ENCODE measurements at regions not wholly inside any gene's neighbourhood (a gene's known extent, or its start where the extent isn't known, plus 50 kb on each side); places are given as distances from the start of the nearest gene placed in this dataset.
"Not testable (repeated sequence)": the region's sequence is repeated elsewhere in the genome, so short reads cannot be mapped to it uniquely, and the experiment has no call there.

GRCh38 chr3:10667901-10668476, 148.0 kb upstream of the SLC6A11 start:
- no peak for FAIRE-seq

- FAIRE-seq = no peak
Observed at GRCh38 chr3:10669490-10670048, 146.5 kb upstream of the SLC6A11 start.

GRCh38 chr3:10672422-10672821, 143.6 kb upstream of the SLC6A11 start:
- FAIRE-seq = peak; percentile 51

GRCh38 chr3:10674578-10674977, 141.4 kb upstream of the SLC6A11 start:
- FAIRE-seq = no peak

- FAIRE-seq = no peak
Observed at GRCh38 chr3:10676905-10677304, 139.1 kb upstream of the SLC6A11 start.

- no peak for FAIRE-seq
Observed at GRCh38 chr3:10678796-10679376, 137.1 kb upstream of the SLC6A11 start.

- no peak for FAIRE-seq
Observed at GRCh38 chr3:10680796-10681195, 135.2 kb upstream of the SLC6A11 start.

- FAIRE-seq = no peak
Observed at GRCh38 chr3:10682692-10683091, 133.3 kb upstream of the SLC6A11 start.

GRCh38 chr3:10683106-10683505, 132.9 kb upstream of the SLC6A11 start:
- FAIRE-seq = no peak

GRCh38 chr3:10688126-10688525, 127.9 kb upstream of the SLC6A11 start:
- no peak for FAIRE-seq

- no peak for FAIRE-seq
Observed at GRCh38 chr3:10688548-10689172, 127.4 kb upstream of the SLC6A11 start.

- FAIRE-seq = no peak
Observed at GRCh38 chr3:10692039-10692622, 123.9 kb upstream of the SLC6A11 start.

GRCh38 chr3:10693457-10693856, 122.6 kb upstream of the SLC6A11 start:
- FAIRE-seq = no peak

- no peak for FAIRE-seq
Observed at GRCh38 chr3:10694179-10694578, 121.8 kb upstream of the SLC6A11 start.

GRCh38 chr3:10695186-10695585, 120.8 kb upstream of the SLC6A11 start:
- FAIRE-seq = not testable (repeated sequence)

- no peak for FAIRE-seq
Observed at GRCh38 chr3:10695595-10696285, 120.3 kb upstream of the SLC6A11 start.

- FAIRE-seq = no peak
Observed at GRCh38 chr3:10697918-10698317, 118.1 kb upstream of the SLC6A11 start.

- no peak for FAIRE-seq
Observed at GRCh38 chr3:10700821-10701220, 115.2 kb upstream of the SLC6A11 start.

GRCh38 chr3:10702961-10703740, 112.9 kb upstream of the SLC6A11 start:
- no peak for FAIRE-seq

- no peak for FAIRE-seq
Observed at GRCh38 chr3:10703875-10704274, 112.2 kb upstream of the SLC6A11 start.

GRCh38 chr3:10706156-10706739, 109.8 kb upstream of the SLC6A11 start:
- FAIRE-seq = no peak

All from endometrium (tissue), 2 donors.